HepG2 (cell line): ENCODE measurements at regions not wholly inside any gene's neighbourhood (a gene's known extent, or its start where the extent isn't known, plus 50 kb on each side); places are given as distances from the start of the nearest gene placed in this dataset.

Experiments used
- ATAC-seq: fragments of 200-7000 bp; cut with Tn5 transposase; 3 replicates; pipeline ENCODE4 v1.9.1; 2020; ENCODE audit warnings: mild to moderate bottlenecking, moderate library complexity
- BruUV-seq: library from RNA; stranded (reverse); fragments of 400-500 nt; replicated peaks from 2 replicates; lab custom pipeline; 2021; lab: Mats Ljungman, UMichigan
- CTCF ChIA-PET: fragments of 300-600 bp; formaldehyde crosslinking; extraction: SDS; loops from one replicate; lab custom pipeline; 2021; ENCODE audit warnings: low total read pairs, inconsistent platforms, low intra/inter-chr PET ratio; lab: Yijun Ruan, JAX
- POLR2A ChIA-PET: fragments of 350-600 bp; sonication (Branson Sonifier 250); formaldehyde crosslinking; loops from one replicate; lab custom pipeline; 2020; ENCODE audit warnings: antibody characterized with exemption, inconsistent platforms; lab: Yijun Ruan, JAX
- DNase-seq: peaks from one replicate; pipeline ENCODE4 v3.0.0-alpha.2; 2015; ENCODE audit warnings: low spot score
- FAIRE-seq: peaks from 3 replicates; lab custom pipeline; 2011; peaks lifted over from hg19 to GRCh38; lab: Jason Lieb, UNC
- H2AFZ ChIP-seq: one replicate; pipeline ENCODE4 v1.6.1; 2011; ENCODE audit warnings: low read length, inconsistent platforms
- H3K27ac ChIP-seq: fragments of 300-600 bp; 3 replicates; pipeline ENCODE4 v1.8.0; 2011; ENCODE audit warnings: mixed run types, mild to moderate bottlenecking, mixed read lengths, low read length, inconsistent platforms; ENCODE audit not compliant: insufficient read depth; ENCODE audit errors: extremely low read length
- H3K27me3 ChIP-seq, 2 experiments: fragments of 200-600 bp in 1 of 2; 2 replicates in 1 of 2; 3 replicates in 1 of 2; pipeline versions ENCODE4 v1.6.0 to v1.8.0; 2011; ENCODE audit warnings: low read length in 2 of 2, mild to moderate bottlenecking in 2 of 2, moderate library complexity in 2 of 2, inconsistent platforms in 1 of 2; ENCODE audit not compliant: insufficient read depth in 2 of 2, control insufficient read depth in 1 of 2
- H3K36me3 ChIP-seq, 2 experiments: fragments of 200-600 bp in 1 of 2; replicated peaks in 1 of 2; 2 replicates in 1 of 2; 3 replicates in 1 of 2; pipeline versions ENCODE4 v1.5.1 to v1.8.0; 2011; ENCODE audit warnings: low read length in 2 of 2, inconsistent platforms in 1 of 2; ENCODE audit not compliant: insufficient read depth in 2 of 2, control insufficient read depth in 1 of 2
- H3K4me1 ChIP-seq: 2 replicates; pipeline ENCODE4 v1.5.1; 2012; ENCODE audit warnings: low read length, inconsistent platforms; ENCODE audit not compliant: insufficient read depth
- H3K4me2 ChIP-seq: 2 replicates; pipeline ENCODE4 v1.6.0; 2011; ENCODE audit warnings: low read depth, low read length, inconsistent platforms
- H3K4me3 ChIP-seq, 3 experiments: fragments of 200-600 bp in 1 of 3; sonication (generic), shearing (Covaris generic) in 1 of 3; replicated peaks in 1 of 3; 2 replicates each; pipeline ENCODE4 v1.5.1; 2011 to 2016; ENCODE audit warnings: low read length in 3 of 3, inconsistent platforms in 2 of 3, low read depth in 2 of 3, mild to moderate bottlenecking in 2 of 3, control low read depth in 1 of 3, mixed read lengths in 1 of 3; ENCODE audit not compliant: insufficient read depth in 1 of 3
- H3K79me2 ChIP-seq: one replicate; pipeline ENCODE4 v1.6.1; 2011; ENCODE audit warnings: low read length, inconsistent platforms; ENCODE audit not compliant: insufficient read depth
- H3K9ac ChIP-seq: 2 replicates; pipeline ENCODE4 v1.6.0; 2011; ENCODE audit warnings: mild to moderate bottlenecking, low read depth, low read length, inconsistent platforms; ENCODE audit not compliant: insufficient read depth
- H3K9me3 ChIP-seq: 2 replicates; pipeline ENCODE4 v1.5.1; 2012; ENCODE audit warnings: mild to moderate bottlenecking, low read length
- H4K20me1 ChIP-seq: 2 replicates; pipeline ENCODE4 v1.6.0; 2011; ENCODE audit warnings: inconsistent platforms, mild to moderate bottlenecking, low read length, moderate library complexity; ENCODE audit not compliant: insufficient read depth
- MED8 ChIP-seq: sonication (generic); formaldehyde crosslinking; IDR thresholded peaks from 2 replicates; pipeline ENCODE4 v1.8.1; 2023; ENCODE audit warnings: mild to moderate bottlenecking, missing genetic modification reagents; ENCODE audit not compliant: insufficient replicate concordance
- SATB2 ChIP-seq: sonication (generic); formaldehyde crosslinking; IDR thresholded peaks from 2 replicates; pipeline ENCODE4 v1.5.0; 2020; ENCODE audit warnings: missing genetic modification reagents
- SMAD9 ChIP-seq: sonication (generic); formaldehyde crosslinking; IDR thresholded peaks from 2 replicates; pipeline ENCODE4 v1.5.1; 2020; ENCODE audit warnings: mild to moderate bottlenecking, missing genetic modification reagents
- ZNF564 ChIP-seq: sonication (generic); formaldehyde crosslinking; IDR thresholded peaks from 2 replicates; pipeline ENCODE4 v1.8.1; 2023; ENCODE audit warnings: mild to moderate bottlenecking, missing genetic modification reagents
- ZSCAN31 ChIP-seq: sonication (generic); formaldehyde crosslinking; IDR thresholded peaks from 2 replicates; pipeline ENCODE4 v1.5.0; 2020; ENCODE audit warnings: low read depth, mild to moderate bottlenecking, missing genetic modification reagents
- WGBS: methylation state at CpG from one replicate; pipeline ENCODE4 v1.1.6; 2017; ENCODE audit warnings: low lambda C conversion rate; 5-methylcytosine and 5-hydroxymethylcytosine counted together
- in situ Hi-C: cut with HindIII; loops from 2 replicates; pipeline ENCODE4 v1.10.0; 2017; ENCODE audit warnings: low pct_unique_long_range_greater_than_20kb; ENCODE audit not compliant: extremely low pct_ligation_motif_present
- intact Hi-C: fragments of 100-400 bp; cut with micrococcal nuclease; formaldehyde crosslinking; loops from one replicate; pipeline ENCODE4 v1.10.0; 2022; ENCODE audit not compliant: unreplicated experiment
- TF ChIP-seq, protein P1 (sequence below): sonication (generic); formaldehyde crosslinking; IDR thresholded peaks from 2 replicates; pipeline ENCODE4 v1.8.1; 2023; ENCODE audit warnings: mild to moderate bottlenecking, moderate library complexity, missing genetic modification reagents
- TF ChIP-seq, protein P2 (sequence below): sonication (generic); formaldehyde crosslinking; IDR thresholded peaks from 2 replicates; pipeline ENCODE4 v1.4.0; 2020; ENCODE audit warnings: missing genetic modification reagents; ENCODE audit errors: not compliant biosample characterization
- TF ChIP-seq, protein P3 (sequence below): sonication (generic); formaldehyde crosslinking; IDR thresholded peaks from 2 replicates; pipeline ENCODE4 v1.5.0; 2020; ENCODE audit warnings: missing genetic modification reagents

DNA sequence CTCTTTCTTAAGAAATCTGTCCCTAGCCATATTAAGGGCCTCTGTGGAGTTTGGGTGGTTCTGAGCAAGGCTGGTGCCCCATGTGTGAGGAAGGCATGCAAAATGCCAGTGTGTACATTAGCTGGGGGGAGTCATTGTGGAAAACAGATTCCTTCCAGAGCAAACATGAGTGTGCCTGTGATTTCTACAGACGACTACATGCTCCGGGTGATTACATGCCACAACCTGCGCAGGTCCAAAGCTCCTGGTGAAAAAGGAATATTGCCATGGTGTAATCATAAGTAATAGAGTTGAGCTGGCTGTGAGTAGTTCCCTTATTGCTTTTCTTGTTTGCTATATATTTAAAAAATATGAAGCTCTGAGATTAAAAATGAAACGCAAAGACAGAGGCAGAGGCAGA is 102.1 kb downstream of the ACER2 start:
- Histone ChIP-seq H3K79me2 (no peaks in the 10 kb centered on the region), H3K4me2 (no peak overlapping the region), H3K4me1 (peaks cover 11% of the 10 kb centered on the region), H3K27ac (no peak overlapping the region), H3K27me3 (peaks cover 0 to 4% of the 10 kb centered on the region in 2 experiments; a peak in 1 of 5 replicates), H3K4me3 (no peak overlapping the region), H3K36me3 (no peaks in the 10 kb centered on the region), H2AFZ (no peak overlapping the region), H4K20me1 (no peaks in the 10 kb centered on the region), H3K9ac (no peak overlapping the region), H3K9me3 (no peaks in the 10 kb centered on the region)
- in situ Hi-C loops (no loop called here), intact Hi-C loops (no loop called here)
- CTCF ChIA-PET, result no interaction called here
- ATAC-seq (no peak), FAIRE-seq (no peak), DNase-seq (no peak)
- POLR2A ChIA-PET, result no interaction called here
- no TSS peak for BruUV-seq
- 49% methylated on average over 4 of the region's 4 CpGs for WGBS
- no peak for TF ChIP-seq MED8
- TF ChIP-seq SATB2 (CRISPR knock-in tag), result no peak
- TF ChIP-seq SMAD9, result no peak
- TF ChIP-seq, protein P1, sequence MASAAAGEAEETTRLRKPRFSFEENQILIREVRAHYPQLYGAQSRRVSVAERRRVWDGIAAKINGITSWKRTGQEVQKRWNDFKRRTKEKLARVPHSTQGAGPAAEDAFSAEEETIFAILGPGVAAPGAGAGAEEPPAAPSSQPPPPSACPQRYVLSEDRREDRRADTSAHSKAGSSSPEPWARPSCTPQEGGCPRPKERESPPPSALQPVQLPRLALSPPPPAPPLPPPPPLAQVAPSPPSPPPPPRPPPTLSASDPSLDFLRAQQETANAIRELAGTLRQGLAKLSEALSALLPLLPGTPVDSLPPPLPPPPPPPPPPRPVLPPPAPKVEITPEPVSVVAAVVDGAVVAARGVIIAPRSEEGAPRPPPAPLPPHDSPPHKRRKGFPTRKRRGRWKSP (CRISPR knock-in tag), result no peak
- TF ChIP-seq, protein P2, sequence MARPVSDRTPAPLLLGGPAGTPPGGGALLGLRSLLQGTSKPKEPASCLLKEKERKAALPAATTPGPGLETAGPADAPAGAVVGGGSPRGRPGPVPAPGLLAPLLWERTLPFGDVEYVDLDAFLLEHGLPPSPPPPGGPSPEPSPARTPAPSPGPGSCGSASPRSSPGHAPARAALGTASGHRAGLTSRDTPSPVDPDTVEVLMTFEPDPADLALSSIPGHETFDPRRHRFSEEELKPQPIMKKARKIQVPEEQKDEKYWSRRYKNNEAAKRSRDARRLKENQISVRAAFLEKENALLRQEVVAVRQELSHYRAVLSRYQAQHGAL (CRISPR knock-in tag), result no peak
- TF ChIP-seq, protein P3, sequence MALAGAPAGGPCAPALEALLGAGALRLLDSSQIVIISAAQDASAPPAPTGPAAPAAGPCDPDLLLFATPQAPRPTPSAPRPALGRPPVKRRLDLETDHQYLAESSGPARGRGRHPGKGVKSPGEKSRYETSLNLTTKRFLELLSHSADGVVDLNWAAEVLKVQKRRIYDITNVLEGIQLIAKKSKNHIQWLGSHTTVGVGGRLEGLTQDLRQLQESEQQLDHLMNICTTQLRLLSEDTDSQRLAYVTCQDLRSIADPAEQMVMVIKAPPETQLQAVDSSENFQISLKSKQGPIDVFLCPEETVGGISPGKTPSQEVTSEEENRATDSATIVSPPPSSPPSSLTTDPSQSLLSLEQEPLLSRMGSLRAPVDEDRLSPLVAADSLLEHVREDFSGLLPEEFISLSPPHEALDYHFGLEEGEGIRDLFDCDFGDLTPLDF, result no peak
- no peak for TF ChIP-seq ZSCAN31 (CRISPR knock-in tag)
- no peak for TF ChIP-seq ZNF564 (CRISPR knock-in tag)
